ES-I3 (cell line): ENCODE measurements at regions not wholly inside any gene's neighbourhood (a gene's known extent, or its start where the extent isn't known, plus 50 kb on each side); places are given as distances from the start of the nearest gene placed in this dataset.

ENCODE experiments used
- H3K36me3 ChIP-seq: 2 replicates; pipeline ENCODE4 v1.6.1; 2013; ENCODE audit warnings: mild to moderate bottlenecking, low read length, control low read depth, moderate library complexity; ENCODE audit not compliant: insufficient read depth
- H3K4me1 ChIP-seq: 2 replicates; pipeline ENCODE4 v1.6.1; 2013; ENCODE audit warnings: mild to moderate bottlenecking, control low read depth, low read length; ENCODE audit not compliant: insufficient read depth
- H3K9ac ChIP-seq: 2 replicates; pipeline ENCODE4 v1.6.1; 2013; ENCODE audit warnings: low read depth, mild to moderate bottlenecking, low read length, moderate library complexity
- H3K9me3 ChIP-seq: 2 replicates; pipeline ENCODE4 v1.6.1; 2013; ENCODE audit warnings: mild to moderate bottlenecking, low read length, moderate library complexity; ENCODE audit not compliant: control insufficient read depth, insufficient read depth

- no peaks in the 10 kb centered on the region for H3K9me3 ChIP-seq
- no peaks in the 10 kb centered on the region for H3K36me3 ChIP-seq
- no peaks in the 10 kb centered on the region for H3K4me1 ChIP-seq
- no peak overlapping the region for H3K9ac ChIP-seq
These were observed 1500.4 kb downstream of the TBC1D22A start for GRCh38 chr22:48262596-48263430.

- H3K9me3 ChIP-seq = no peaks in the 10 kb centered on the region
These were observed 1499.3 kb downstream of the TBC1D22A start for GRCh38 chr22:48261706-48262105.

GRCh38 chr22:48261048-48261621 lies 1498.7 kb downstream of the TBC1D22A start:
- Histone ChIP-seq H3K9ac (no peak overlapping the region), H3K36me3 (no peaks in the 10 kb centered on the region), H3K9me3 (no peaks in the 10 kb centered on the region)

More at GRCh38 chr22:48261706-48262105, 1499.3 kb downstream of the TBC1D22A start:
- Histone ChIP-seq H3K4me1 (no peaks in the 10 kb centered on the region), H3K36me3 (no peaks in the 10 kb centered on the region), H3K9ac (no peak overlapping the region)

GRCh38 chr22:48259991-48260670 lies 1497.7 kb downstream of the TBC1D22A start:
- Histone ChIP-seq H3K4me1 (no peaks in the 10 kb centered on the region), H3K9ac (no peak overlapping the region), H3K9me3 (no peaks in the 10 kb centered on the region), H3K36me3 (no peaks in the 10 kb centered on the region)

More at GRCh38 chr22:48261048-48261621, 1498.7 kb downstream of the TBC1D22A start:
- no peaks in the 10 kb centered on the region for H3K4me1 ChIP-seq

GRCh38 chr22:48258811-48259210 lies 1496.4 kb downstream of the TBC1D22A start:
- Histone ChIP-seq H3K9ac (no peak overlapping the region), H3K36me3 (no peaks in the 10 kb centered on the region), H3K9me3 (no peaks in the 10 kb centered on the region), H3K4me1 (peaks cover 9% of the 10 kb centered on the region)

- peaks cover 10% of the 10 kb centered on the region for H3K4me1 ChIP-seq
- no peaks in the 10 kb centered on the region for H3K36me3 ChIP-seq
- no peaks in the 10 kb centered on the region for H3K9me3 ChIP-seq
- no peak overlapping the region for H3K9ac ChIP-seq
These were observed 1495.7 kb downstream of the TBC1D22A start for GRCh38 chr22:48258064-48258701.

GRCh38 chr22:48257685-48258055 lies 1495.2 kb downstream of the TBC1D22A start:
- H3K9me3 ChIP-seq = no peaks in the 10 kb centered on the region

GRCh38 chr22:48256776-48257684 lies 1494.6 kb downstream of the TBC1D22A start:
- no peaks in the 10 kb centered on the region for H3K36me3 ChIP-seq
- H3K9ac ChIP-seq = no peak overlapping the region
- peaks cover 10% of the 10 kb centered on the region for H3K4me1 ChIP-seq
- no peaks in the 10 kb centered on the region for H3K9me3 ChIP-seq

More at GRCh38 chr22:48257685-48258055, 1495.2 kb downstream of the TBC1D22A start:
- Histone ChIP-seq H3K9ac (no peak overlapping the region), H3K4me1 (peaks cover 10% of the 10 kb centered on the region), H3K36me3 (no peaks in the 10 kb centered on the region)

- Histone ChIP-seq H3K9me3 (no peaks in the 10 kb centered on the region), H3K36me3 (no peaks in the 10 kb centered on the region), H3K9ac (no peak overlapping the region)
These were observed 1493.7 kb downstream of the TBC1D22A start for GRCh38 chr22:48256041-48256739.

GRCh38 chr22:48254311-48254873 lies 1491.9 kb downstream of the TBC1D22A start:
- Histone ChIP-seq H3K9me3 (no peaks in the 10 kb centered on the region), H3K9ac (no peak overlapping the region), H3K36me3 (no peaks in the 10 kb centered on the region), H3K4me1 (peaks cover 10% of the 10 kb centered on the region)

More at GRCh38 chr22:48256041-48256739, 1493.7 kb downstream of the TBC1D22A start:
- H3K4me1 ChIP-seq = peaks cover 10% of the 10 kb centered on the region

GRCh38 chr22:48253573-48253972 lies 1491.1 kb downstream of the TBC1D22A start:
- H3K4me1 ChIP-seq = peaks cover 10% of the 10 kb centered on the region
- no peaks in the 10 kb centered on the region for H3K9me3 ChIP-seq
- no peaks in the 10 kb centered on the region for H3K36me3 ChIP-seq
- no peak overlapping the region for H3K9ac ChIP-seq

- H3K9me3 ChIP-seq = no peaks in the 10 kb centered on the region
- H3K36me3 ChIP-seq = no peaks in the 10 kb centered on the region
- peaks cover 10% of the 10 kb centered on the region for H3K4me1 ChIP-seq
- H3K9ac ChIP-seq = no peak overlapping the region
These were observed 1490.7 kb downstream of the TBC1D22A start for GRCh38 chr22:48253136-48253535.

GRCh38 chr22:48251629-48252028 lies 1489.2 kb downstream of the TBC1D22A start:
- Histone ChIP-seq H3K9me3 (no peaks in the 10 kb centered on the region), H3K9ac (no peak overlapping the region), H3K4me1 (peaks cover 10% of the 10 kb centered on the region), H3K36me3 (no peaks in the 10 kb centered on the region)
